ENCODE measurements at regions not wholly inside any gene's neighbourhood (a gene's known extent, or its start where the extent isn't known, plus 50 kb on each side); places are given as distances from the start of the nearest gene placed in this dataset.

GRCh38 chr1:25031966-25032667 lies 102.0 kb upstream of the RUNX3 start:
- peak overlapping the region; percentile 68 for H3K4me3 ChIP-seq (ENCODE audit: low read length)
- peaks cover 30% of the 10 kb centered on the region for H3F3A ChIP-seq (ENCODE audit: control insufficient read depth, insufficient read depth)
- peak overlapping the region; percentile 91 for H3K4me2 ChIP-seq (ENCODE audit: low read length)
- H3K36me3 ChIP-seq (ENCODE audit: control insufficient read depth, low read length), result no peaks in the 10 kb centered on the region
- TF ChIP-seq EZH2phosphoT487 (IDR thresholded peaks at IDR 0.05; ENCODE audit: borderline replicate concordance, low read length) (no peak), CTCF (IDR thresholded peaks at IDR 0.05; ENCODE audit: low read depth, low read length, poor library complexity, severe bottlenecking) (peak; percentile 31)
- H3K4me1 ChIP-seq (ENCODE audit: control insufficient read depth, low read length), result peaks cover 91% of the 10 kb centered on the region
- no peaks in the 10 kb centered on the region for H3K27me3 ChIP-seq (ENCODE audit: control insufficient read depth, low read length)
- H3K27ac ChIP-seq (ENCODE audit: low read depth, low read length), result peak overlapping the region; percentile 94
- H3K9me2 ChIP-seq (replicated peaks; ENCODE audit: control insufficient read depth, low read length), result 0 out of 2 replicates have a peak, but pooled peaks cover 2% of the 10 kb centered on the region
- H4K20me1 ChIP-seq (ENCODE audit: control insufficient read depth, insufficient read depth, low read depth, low read length), result no peaks in the 10 kb centered on the region
- H3K79me2 ChIP-seq (ENCODE audit: control insufficient read depth, low read length), result no peaks in the 10 kb centered on the region
- no peaks in the 10 kb centered on the region; the same call in 1 of the 2 replicates for H3K9me3 ChIP-seq (ENCODE audit: control insufficient read depth, insufficient read depth, low read length)

- Histone ChIP-seq H3K79me2 (ENCODE audit: control insufficient read depth, low read length) (no peaks in the 10 kb centered on the region), H3K27me3 (ENCODE audit: control insufficient read depth, low read length) (no peaks in the 10 kb centered on the region), H3F3A (ENCODE audit: control insufficient read depth, insufficient read depth) (peaks cover 30% of the 10 kb centered on the region), H3K9me2 (replicated peaks; ENCODE audit: control insufficient read depth, low read length) (0 out of 2 replicates have a peak, but pooled peaks cover 2% of the 10 kb centered on the region), H3K36me3 (ENCODE audit: control insufficient read depth, low read length) (no peaks in the 10 kb centered on the region), H3K4me3 (ENCODE audit: low read length) (peak overlapping the region; percentile 68), H3K4me2 (ENCODE audit: low read length) (peak overlapping the region; percentile 91), H3K4me1 (ENCODE audit: control insufficient read depth, low read length) (peaks cover 93% of the 10 kb centered on the region), H4K20me1 (ENCODE audit: control insufficient read depth, insufficient read depth, low read depth, low read length) (no peaks in the 10 kb centered on the region), H3K27ac (ENCODE audit: low read depth, low read length) (peak overlapping the region; percentile 94), H3K9me3 (ENCODE audit: control insufficient read depth, insufficient read depth, low read length) (no peaks in the 10 kb centered on the region; the same call in 1 of the 2 replicates)
- TF ChIP-seq CTCF (IDR thresholded peaks at IDR 0.05; ENCODE audit: low read depth, low read length, poor library complexity, severe bottlenecking) (no peak), EZH2phosphoT487 (IDR thresholded peaks at IDR 0.05; ENCODE audit: borderline replicate concordance, low read length) (no peak)
Observed at GRCh38 chr1:25031601-25031965, 101.5 kb upstream of the RUNX3 start.

- H4K20me1 ChIP-seq (ENCODE audit: control insufficient read depth, insufficient read depth, low read depth, low read length), result no peaks in the 10 kb centered on the region
- peaks cover 30% of the 10 kb centered on the region for H3F3A ChIP-seq (ENCODE audit: control insufficient read depth, insufficient read depth)
- peaks cover 98% of the 10 kb centered on the region for H3K4me1 ChIP-seq (ENCODE audit: control insufficient read depth, low read length)
- TF ChIP-seq CTCF (IDR thresholded peaks at IDR 0.05; ENCODE audit: low read depth, low read length, poor library complexity, severe bottlenecking) (no peak), EZH2phosphoT487 (IDR thresholded peaks at IDR 0.05; ENCODE audit: borderline replicate concordance, low read length) (no peak)
- no peaks in the 10 kb centered on the region for H3K27me3 ChIP-seq (ENCODE audit: control insufficient read depth, low read length)
- H3K9me3 ChIP-seq (ENCODE audit: control insufficient read depth, insufficient read depth, low read length), result no peaks in the 10 kb centered on the region; the same call in 1 of the 2 replicates
- H3K36me3 ChIP-seq (ENCODE audit: control insufficient read depth, low read length), result no peaks in the 10 kb centered on the region
- H3K9me2 ChIP-seq (replicated peaks; ENCODE audit: control insufficient read depth, low read length), result no peaks in the 10 kb centered on the region
- peak overlapping the region; percentile 94 for H3K27ac ChIP-seq (ENCODE audit: low read depth, low read length)
- no peaks in the 10 kb centered on the region for H3K79me2 ChIP-seq (ENCODE audit: control insufficient read depth, low read length)
- peak overlapping the region; percentile 68; the same call in 1 of the 2 replicates for H3K4me3 ChIP-seq (ENCODE audit: low read length)
- H3K4me2 ChIP-seq (ENCODE audit: low read length), result peak overlapping the region; percentile 91
Observed at GRCh38 chr1:25030674-25031589, 100.9 kb upstream of the RUNX3 start.

Measured in DOHH2 (cell line).